HUES64 (cell line): ENCODE measurements at regions not wholly inside any gene's neighbourhood (a gene's known extent, or its start where the extent isn't known, plus 50 kb on each side); places are given as distances from the start of the nearest gene placed in this dataset.

Experiments used
- H3K27ac ChIP-seq: 2 replicates; pipeline ENCODE4 v1.7.0; 2013; ENCODE audit warnings: low read depth, low read length, inconsistent platforms
- H3K27me3 ChIP-seq: 2 replicates; pipeline ENCODE4 v1.6.1; 2013; ENCODE audit warnings: mild to moderate bottlenecking, low read length; ENCODE audit not compliant: insufficient read depth
- H3K36me3 ChIP-seq: 2 replicates; pipeline ENCODE4 v1.6.1; 2013; ENCODE audit warnings: mild to moderate bottlenecking, low read length; ENCODE audit not compliant: insufficient read depth
- H3K4me1 ChIP-seq: 2 replicates; pipeline ENCODE4 v1.6.1; 2013; ENCODE audit warnings: mild to moderate bottlenecking, low read length, moderate library complexity; ENCODE audit not compliant: insufficient read depth
- H3K4me3 ChIP-seq: 2 replicates; pipeline ENCODE4 v1.5.1; 2013; ENCODE audit warnings: mild to moderate bottlenecking, low read length, moderate library complexity
- H3K9ac ChIP-seq: 2 replicates; pipeline ENCODE4 v1.6.1; 2013; ENCODE audit warnings: mild to moderate bottlenecking, low read depth, low read length
- H3K9me3 ChIP-seq: 2 replicates; pipeline ENCODE4 v1.6.1; 2013; ENCODE audit warnings: low read depth, low read length; ENCODE audit not compliant: insufficient read depth
- WGBS: fragments of 150-250, 120-280 bp; methylation state at CpG from one replicate; pipeline ENCODE4 v1.1.7; 2013; ENCODE audit warnings: missing lambda C conversion rate; 5-methylcytosine and 5-hydroxymethylcytosine counted together

GRCh38 chr13:80894917-80895316 is 554.0 kb upstream of the SPRY2 start:
- Histone ChIP-seq H3K9me3 (no peaks in the 10 kb centered on the region), H3K4me1 (no peaks in the 10 kb centered on the region), H3K4me3 (no peak overlapping the region), H3K36me3 (no peaks in the 10 kb centered on the region), H3K27ac (no peak overlapping the region), H3K27me3 (no peaks in the 10 kb centered on the region), H3K9ac (no peak overlapping the region)
- 91% methylated on average over 1 of the region's 1 CpG for WGBS

DNA sequence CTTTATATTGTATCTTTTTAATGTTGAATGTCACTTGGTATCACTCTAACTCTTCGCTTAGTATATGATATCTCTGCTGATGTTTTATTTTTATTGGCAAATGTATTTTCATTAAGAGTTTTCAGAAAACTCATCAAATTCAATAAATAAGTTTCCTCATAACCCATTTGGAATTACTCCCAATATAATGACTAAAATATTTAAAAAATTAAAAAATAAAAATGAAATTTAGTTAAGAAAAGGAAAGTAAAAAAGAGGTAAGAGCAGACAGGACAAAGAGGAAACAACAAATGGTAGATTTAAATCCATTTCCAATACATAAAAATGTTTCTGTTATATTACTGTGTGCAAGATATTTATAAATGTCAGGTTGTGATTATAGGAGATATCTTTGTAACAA is 548.9 kb upstream of the SPRY2 start:
- no CpG with 5 or more reads among the region's 1 CpG for WGBS
- H3K36me3 ChIP-seq: no peaks in the 10 kb centered on the region
- no peak overlapping the region for H3K4me3 ChIP-seq
- H3K4me1 ChIP-seq: no peaks in the 10 kb centered on the region
- H3K27me3 ChIP-seq: no peaks in the 10 kb centered on the region
- H3K9me3 ChIP-seq: no peaks in the 10 kb centered on the region
- H3K27ac ChIP-seq: no peak overlapping the region
- no peak overlapping the region for H3K9ac ChIP-seq

DNA sequence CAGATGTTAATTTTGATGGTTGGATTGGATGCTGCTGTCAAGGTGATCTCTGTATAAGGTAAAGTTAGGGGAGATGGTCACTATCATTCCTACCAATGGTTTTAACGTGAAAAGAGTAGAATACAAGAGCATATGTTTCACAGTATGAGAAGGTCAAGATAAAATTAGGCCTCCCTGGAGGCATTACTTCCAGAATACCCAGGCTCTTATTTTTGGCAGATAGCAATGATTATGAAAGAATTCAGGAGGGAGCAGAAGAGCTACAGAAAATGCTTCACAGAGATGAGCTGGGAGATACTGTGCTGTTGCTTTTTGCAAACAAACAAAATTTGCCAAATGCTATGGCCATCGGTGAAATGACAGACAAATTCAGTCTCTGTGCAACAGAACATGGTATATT is 547.5 kb upstream of the SPRY2 start:
- no peak overlapping the region for H3K9ac ChIP-seq
- no peaks in the 10 kb centered on the region for H3K9me3 ChIP-seq
- no peak overlapping the region for H3K4me3 ChIP-seq
- no peaks in the 10 kb centered on the region for H3K36me3 ChIP-seq
- no peaks in the 10 kb centered on the region for H3K27me3 ChIP-seq
- 100% methylated on average over 2 of the region's 2 CpGs for WGBS
- no peaks in the 10 kb centered on the region for H3K4me1 ChIP-seq
- H3K27ac ChIP-seq: no peak overlapping the region

GRCh38 chr13:80884056-80884785 is 543.3 kb upstream of the SPRY2 start:
- Histone ChIP-seq H3K4me1 (no peaks in the 10 kb centered on the region), H3K4me3 (no peak overlapping the region), H3K36me3 (no peaks in the 10 kb centered on the region), H3K27me3 (no peaks in the 10 kb centered on the region), H3K9ac (no peak overlapping the region), H3K27ac (no peak overlapping the region), H3K9me3 (no peaks in the 10 kb centered on the region)
- WGBS: 57% methylated on average over 1 of the region's 1 CpG

GRCh38 chr13:80883545-80883944 is 542.6 kb upstream of the SPRY2 start:
- H3K27ac ChIP-seq: no peak overlapping the region

GRCh38 chr13:80881942-80882445 is 541.1 kb upstream of the SPRY2 start:
- Histone ChIP-seq H3K9me3 (no peaks in the 10 kb centered on the region), H3K36me3 (no peaks in the 10 kb centered on the region), H3K27me3 (no peaks in the 10 kb centered on the region), H3K4me1 (peaks cover 4% of the 10 kb centered on the region; the same call in 1 of the 2 replicates), H3K27ac (no peak overlapping the region), H3K9ac (no peak overlapping the region), H3K4me3 (no peak overlapping the region)

More at GRCh38 chr13:80883545-80883944, 542.6 kb upstream of the SPRY2 start:
- Histone ChIP-seq H3K36me3 (no peaks in the 10 kb centered on the region), H3K9ac (no peak overlapping the region), H3K4me1 (no peaks in the 10 kb centered on the region), H3K4me3 (no peak overlapping the region), H3K27me3 (no peaks in the 10 kb centered on the region), H3K9me3 (no peaks in the 10 kb centered on the region)

DNA sequence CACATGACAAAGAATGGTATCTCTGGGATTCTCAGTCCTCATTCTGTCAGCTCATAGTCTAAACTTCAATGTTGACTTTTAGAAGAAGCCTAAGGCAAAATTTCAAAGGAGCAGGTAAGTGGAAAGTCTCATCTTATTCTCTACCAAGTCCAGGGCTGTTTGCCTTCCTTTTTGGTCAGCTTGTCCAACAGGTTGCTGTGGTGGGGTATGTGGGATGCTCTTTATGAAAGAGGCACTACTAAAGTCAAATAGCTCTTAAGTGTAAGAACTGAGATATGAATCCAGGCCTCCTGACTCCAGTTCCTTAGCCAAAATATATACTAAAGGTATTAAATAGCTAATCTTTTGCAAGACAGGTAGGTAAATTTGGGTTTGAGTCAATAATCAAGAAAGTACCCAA is 540.6 kb upstream of the SPRY2 start:
- H3K27ac ChIP-seq: no peak overlapping the region
- no peak overlapping the region for H3K9ac ChIP-seq

GRCh38 chr13:80881034-80881433 is 540.1 kb upstream of the SPRY2 start:
- no peaks in the 10 kb centered on the region for H3K27me3 ChIP-seq
- no peak overlapping the region for H3K27ac ChIP-seq
- whole genome bisulfite sequencing: no CpG with 5 or more reads among the region's 1 CpG
- no peak overlapping the region for H3K9ac ChIP-seq
- H3K36me3 ChIP-seq: no peaks in the 10 kb centered on the region
- H3K4me3 ChIP-seq: no peak overlapping the region
- H3K4me1 ChIP-seq: peaks cover 4% of the 10 kb centered on the region; the same call in 1 of the 2 replicates
- H3K9me3 ChIP-seq: no peaks in the 10 kb centered on the region

More for the DNA sequence above, 540.6 kb upstream of the SPRY2 start:
- Histone ChIP-seq H3K4me3 (no peak overlapping the region), H3K36me3 (no peaks in the 10 kb centered on the region), H3K27me3 (no peaks in the 10 kb centered on the region), H3K9me3 (no peaks in the 10 kb centered on the region), H3K4me1 (peaks cover 4% of the 10 kb centered on the region; the same call in 1 of the 2 replicates)

DNA sequence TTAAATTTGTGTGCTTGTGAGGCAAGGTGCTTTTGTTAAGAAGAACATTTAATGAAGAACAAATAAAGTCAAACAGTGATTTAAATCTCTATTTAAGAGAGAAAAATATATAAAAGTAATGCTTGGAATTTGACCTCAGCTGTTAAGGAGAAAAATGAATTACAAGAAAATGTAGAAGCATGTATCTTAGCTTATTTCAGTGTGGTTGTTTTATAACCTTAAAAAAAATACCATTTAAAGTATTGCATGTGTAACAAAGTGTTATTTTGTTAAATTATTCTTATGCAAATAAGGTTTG is 537.0 kb upstream of the SPRY2 start:
- H3K36me3 ChIP-seq: no peaks in the 10 kb centered on the region
- H3K9ac ChIP-seq: no peak overlapping the region
- no peaks in the 10 kb centered on the region for H3K9me3 ChIP-seq
- no peaks in the 10 kb centered on the region for H3K27me3 ChIP-seq
- no peak overlapping the region for H3K4me3 ChIP-seq
- peaks cover 4% of the 10 kb centered on the region; the same call in 1 of the 2 replicates for H3K4me1 ChIP-seq
- no peak overlapping the region for H3K27ac ChIP-seq

DNA sequence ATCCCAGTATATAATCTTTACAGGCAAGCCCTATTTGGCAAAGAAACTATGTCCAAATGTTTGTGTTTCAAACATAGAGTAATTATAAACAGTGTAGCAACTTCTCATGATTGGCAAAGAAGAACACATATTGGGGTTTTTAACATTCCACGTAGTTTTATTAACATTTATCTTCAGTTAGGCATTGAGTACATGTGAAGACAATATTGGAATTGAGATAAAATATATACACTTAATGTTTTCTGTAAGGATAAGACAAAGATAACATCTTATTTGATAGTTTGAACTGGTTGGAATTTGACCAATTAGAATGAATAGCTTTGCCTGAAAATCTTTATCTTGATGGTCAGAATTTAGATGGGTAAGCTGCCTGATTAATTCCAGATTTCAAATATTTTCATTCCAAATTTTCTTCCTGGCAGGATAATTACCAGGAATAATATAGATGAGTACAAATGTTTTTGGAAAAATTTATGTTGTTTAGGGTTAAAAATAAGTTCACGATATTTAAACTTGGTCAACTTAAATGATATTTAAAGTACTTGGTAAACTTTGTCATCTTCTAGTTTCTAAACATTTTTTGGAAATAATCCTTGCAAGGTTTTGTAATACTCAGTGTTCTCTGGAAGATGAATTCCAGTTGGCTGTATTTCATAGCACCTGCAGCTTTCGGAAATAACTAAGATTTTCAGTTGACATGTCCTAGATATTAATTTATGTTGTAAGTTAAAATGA is 536.5 kb upstream of the SPRY2 start:
- H3K27ac ChIP-seq: no peak overlapping the region
- no peaks in the 10 kb centered on the region for H3K9me3 ChIP-seq
- WGBS: 98% methylated on average over 2 of the region's 3 CpGs
- H3K9ac ChIP-seq: no peak overlapping the region
- no peak overlapping the region for H3K4me3 ChIP-seq
- H3K27me3 ChIP-seq: no peaks in the 10 kb centered on the region
- H3K4me1 ChIP-seq: peaks cover 4% of the 10 kb centered on the region; the same call in 1 of the 2 replicates
- H3K36me3 ChIP-seq: no peaks in the 10 kb centered on the region

DNA sequence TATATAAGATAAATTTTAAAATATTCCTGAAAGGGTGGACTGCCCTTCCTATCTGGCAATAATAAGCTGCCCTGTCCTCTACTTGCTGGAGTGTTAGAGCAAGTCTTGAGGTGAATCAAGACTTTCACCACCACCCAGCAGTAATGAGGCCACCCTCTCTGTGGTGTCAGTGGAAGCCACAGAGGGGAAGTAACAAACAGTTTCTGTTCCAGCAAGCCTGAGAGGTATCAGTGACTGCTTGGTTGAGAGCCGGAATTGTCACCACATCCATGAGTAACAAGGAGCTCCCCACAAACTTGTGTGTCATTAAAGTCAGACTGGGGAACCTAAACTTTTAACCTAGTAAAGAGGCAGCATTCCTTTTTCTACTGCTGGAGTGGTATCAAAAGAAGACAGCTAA is 532.7 kb upstream of the SPRY2 start:
- Histone ChIP-seq H3K27me3 (no peaks in the 10 kb centered on the region), H3K9me3 (no peaks in the 10 kb centered on the region), H3K27ac (no peak overlapping the region), H3K4me1 (peaks cover 4% of the 10 kb centered on the region; the same call in 1 of the 2 replicates), H3K4me3 (no peak overlapping the region), H3K9ac (no peak overlapping the region), H3K36me3 (no peaks in the 10 kb centered on the region)
- 100% methylated on average over 1 of the region's 1 CpG for WGBS
